MM.1S (cell line): ENCODE measurements at regions not wholly inside any gene's neighbourhood (a gene's known extent, or its start where the extent isn't known, plus 50 kb on each side); places are given as distances from the start of the nearest gene placed in this dataset.

Experiments used
- EZH2 ChIP-seq: fragments of 300-600 bp; sonication (generic); optimal IDR thresholded peaks from 2 replicates; pipeline ENCODE3; 2017; ENCODE audit warnings: low read depth, mild to moderate bottlenecking, antibody characterized with exemption, low read length, mixed read lengths
- EZH2phosphoT487 ChIP-seq: fragments of 300-600 bp; sonication (generic); IDR thresholded peaks from 2 replicates; pipeline ENCODE4 v1.6.1; 2018; ENCODE audit warnings: antibody characterized with exemption, low read length
- TF ChIP-seq, protein P1 (sequence below): fragments of 300-600 bp; sonication (generic); IDR thresholded peaks from 2 replicates; pipeline ENCODE4 v1.5.1; 2016; ENCODE audit warnings: antibody characterized with exemption, low read length, mixed read lengths

DNA sequence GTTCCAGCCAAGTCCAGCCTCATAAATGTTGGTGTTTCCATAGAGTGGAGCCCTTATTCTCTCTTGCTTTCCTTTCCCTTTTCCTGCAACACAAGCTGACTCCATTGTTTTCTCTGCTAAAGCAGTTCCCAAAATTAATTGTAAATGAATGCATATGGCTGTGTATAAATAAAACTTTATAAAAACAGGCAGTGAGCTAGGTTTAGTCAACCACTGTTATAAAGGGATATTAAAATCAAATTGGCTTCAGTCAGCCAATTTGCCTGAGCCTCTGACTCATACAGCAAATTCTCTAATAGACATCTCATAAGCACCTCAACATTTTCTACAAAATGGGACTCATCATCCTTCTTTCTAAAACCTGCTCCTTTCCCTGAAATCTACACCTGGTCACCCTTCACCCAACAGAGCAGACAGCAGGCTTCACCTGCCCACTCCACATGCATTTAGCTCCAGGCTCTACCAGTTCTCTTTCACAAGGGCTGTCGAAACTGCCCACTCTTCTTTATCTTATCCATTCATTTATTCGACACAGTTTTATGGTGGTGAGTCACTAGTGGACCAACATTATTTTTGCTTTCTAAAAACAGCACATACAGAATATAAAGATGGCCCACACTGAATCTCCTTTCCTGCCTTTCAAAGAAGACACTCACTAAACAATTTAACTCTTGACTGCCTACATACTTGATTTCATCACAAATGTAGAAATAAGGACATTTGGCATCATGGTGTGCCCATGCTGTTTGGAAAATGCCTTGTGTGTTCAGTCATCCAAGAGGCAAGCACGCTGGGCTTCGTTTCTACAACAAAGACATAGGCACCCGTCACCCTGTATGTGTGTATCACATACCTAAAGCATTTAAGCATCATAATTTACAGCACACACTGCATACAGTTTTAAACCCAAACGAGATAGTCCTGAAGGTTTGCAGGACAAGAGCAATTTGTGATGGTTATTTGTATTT lies 74.6 kb upstream of the C7orf33 start:
- TF ChIP-seq, protein P1, sequence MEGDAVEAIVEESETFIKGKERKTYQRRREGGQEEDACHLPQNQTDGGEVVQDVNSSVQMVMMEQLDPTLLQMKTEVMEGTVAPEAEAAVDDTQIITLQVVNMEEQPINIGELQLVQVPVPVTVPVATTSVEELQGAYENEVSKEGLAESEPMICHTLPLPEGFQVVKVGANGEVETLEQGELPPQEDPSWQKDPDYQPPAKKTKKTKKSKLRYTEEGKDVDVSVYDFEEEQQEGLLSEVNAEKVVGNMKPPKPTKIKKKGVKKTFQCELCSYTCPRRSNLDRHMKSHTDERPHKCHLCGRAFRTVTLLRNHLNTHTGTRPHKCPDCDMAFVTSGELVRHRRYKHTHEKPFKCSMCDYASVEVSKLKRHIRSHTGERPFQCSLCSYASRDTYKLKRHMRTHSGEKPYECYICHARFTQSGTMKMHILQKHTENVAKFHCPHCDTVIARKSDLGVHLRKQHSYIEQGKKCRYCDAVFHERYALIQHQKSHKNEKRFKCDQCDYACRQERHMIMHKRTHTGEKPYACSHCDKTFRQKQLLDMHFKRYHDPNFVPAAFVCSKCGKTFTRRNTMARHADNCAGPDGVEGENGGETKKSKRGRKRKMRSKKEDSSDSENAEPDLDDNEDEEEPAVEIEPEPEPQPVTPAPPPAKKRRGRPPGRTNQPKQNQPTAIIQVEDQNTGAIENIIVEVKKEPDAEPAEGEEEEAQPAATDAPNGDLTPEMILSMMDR: no peak
- no peak for TF ChIP-seq EZH2
- no peak for TF ChIP-seq EZH2phosphoT487
